GM23338 (cell line): ENCODE measurements at regions not wholly inside any gene's neighbourhood (a gene's known extent, or its start where the extent isn't known, plus 50 kb on each side); places are given as distances from the start of the nearest gene placed in this dataset.

ENCODE experiments used
- EZH2 ChIP-seq: fragments of 200-600 bp; sonication (generic); IDR thresholded peaks from one replicate; pipeline ENCODE4 v1.8.0; 2017; ENCODE audit warnings: antibody characterized with exemption, mild to moderate bottlenecking, low read depth; ENCODE audit not compliant: unreplicated experiment
- EZH2phosphoT487 ChIP-seq: fragments of 200-600 bp; sonication (generic); IDR thresholded peaks from one replicate; pipeline ENCODE4 v1.8.1; 2018; ENCODE audit warnings: antibody characterized with exemption; ENCODE audit not compliant: unreplicated experiment
- JUNB ChIP-seq: IDR thresholded peaks from one replicate; pipeline ENCODE4 v1.6.1; 2016; ENCODE audit warnings: antibody characterized with exemption; ENCODE audit not compliant: unreplicated experiment
- POLR2AphosphoS5 ChIP-seq: IDR thresholded peaks from 2 replicates; pipeline ENCODE4 v1.6.1; 2016; ENCODE audit warnings: antibody characterized with exemption, low read depth
- STAT1 ChIP-seq: IDR thresholded peaks from one replicate; pipeline ENCODE4 v1.6.1; 2016; ENCODE audit warnings: antibody characterized with exemption; ENCODE audit not compliant: unreplicated experiment
- TF ChIP-seq, protein P1 (sequence below), 2 experiments: fragments of 200-600 bp in 1 of 2; sonication (generic) in 1 of 2; conservative IDR thresholded peaks; 2 replicates each; pipeline versions ENCODE4 v1.5.1 to v1.6.1; 2016 to 2017; ENCODE audit warnings: antibody characterized with exemption in 2 of 2, low read depth in 2 of 2, mild to moderate bottlenecking in 2 of 2, moderate library complexity in 1 of 2
- TF ChIP-seq, protein P2 (sequence below): IDR thresholded peaks from one replicate; pipeline ENCODE4 v1.6.1; 2018; ENCODE audit warnings: antibody characterized with exemption; ENCODE audit not compliant: unreplicated experiment

- TF ChIP-seq, protein P1, sequence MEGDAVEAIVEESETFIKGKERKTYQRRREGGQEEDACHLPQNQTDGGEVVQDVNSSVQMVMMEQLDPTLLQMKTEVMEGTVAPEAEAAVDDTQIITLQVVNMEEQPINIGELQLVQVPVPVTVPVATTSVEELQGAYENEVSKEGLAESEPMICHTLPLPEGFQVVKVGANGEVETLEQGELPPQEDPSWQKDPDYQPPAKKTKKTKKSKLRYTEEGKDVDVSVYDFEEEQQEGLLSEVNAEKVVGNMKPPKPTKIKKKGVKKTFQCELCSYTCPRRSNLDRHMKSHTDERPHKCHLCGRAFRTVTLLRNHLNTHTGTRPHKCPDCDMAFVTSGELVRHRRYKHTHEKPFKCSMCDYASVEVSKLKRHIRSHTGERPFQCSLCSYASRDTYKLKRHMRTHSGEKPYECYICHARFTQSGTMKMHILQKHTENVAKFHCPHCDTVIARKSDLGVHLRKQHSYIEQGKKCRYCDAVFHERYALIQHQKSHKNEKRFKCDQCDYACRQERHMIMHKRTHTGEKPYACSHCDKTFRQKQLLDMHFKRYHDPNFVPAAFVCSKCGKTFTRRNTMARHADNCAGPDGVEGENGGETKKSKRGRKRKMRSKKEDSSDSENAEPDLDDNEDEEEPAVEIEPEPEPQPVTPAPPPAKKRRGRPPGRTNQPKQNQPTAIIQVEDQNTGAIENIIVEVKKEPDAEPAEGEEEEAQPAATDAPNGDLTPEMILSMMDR (conservative IDR thresholded peaks at IDR 0.05; ENCODE audit: low read depth in 2 of 2): no peak
- TF ChIP-seq EZH2: no peak
- TF ChIP-seq, protein P2, sequence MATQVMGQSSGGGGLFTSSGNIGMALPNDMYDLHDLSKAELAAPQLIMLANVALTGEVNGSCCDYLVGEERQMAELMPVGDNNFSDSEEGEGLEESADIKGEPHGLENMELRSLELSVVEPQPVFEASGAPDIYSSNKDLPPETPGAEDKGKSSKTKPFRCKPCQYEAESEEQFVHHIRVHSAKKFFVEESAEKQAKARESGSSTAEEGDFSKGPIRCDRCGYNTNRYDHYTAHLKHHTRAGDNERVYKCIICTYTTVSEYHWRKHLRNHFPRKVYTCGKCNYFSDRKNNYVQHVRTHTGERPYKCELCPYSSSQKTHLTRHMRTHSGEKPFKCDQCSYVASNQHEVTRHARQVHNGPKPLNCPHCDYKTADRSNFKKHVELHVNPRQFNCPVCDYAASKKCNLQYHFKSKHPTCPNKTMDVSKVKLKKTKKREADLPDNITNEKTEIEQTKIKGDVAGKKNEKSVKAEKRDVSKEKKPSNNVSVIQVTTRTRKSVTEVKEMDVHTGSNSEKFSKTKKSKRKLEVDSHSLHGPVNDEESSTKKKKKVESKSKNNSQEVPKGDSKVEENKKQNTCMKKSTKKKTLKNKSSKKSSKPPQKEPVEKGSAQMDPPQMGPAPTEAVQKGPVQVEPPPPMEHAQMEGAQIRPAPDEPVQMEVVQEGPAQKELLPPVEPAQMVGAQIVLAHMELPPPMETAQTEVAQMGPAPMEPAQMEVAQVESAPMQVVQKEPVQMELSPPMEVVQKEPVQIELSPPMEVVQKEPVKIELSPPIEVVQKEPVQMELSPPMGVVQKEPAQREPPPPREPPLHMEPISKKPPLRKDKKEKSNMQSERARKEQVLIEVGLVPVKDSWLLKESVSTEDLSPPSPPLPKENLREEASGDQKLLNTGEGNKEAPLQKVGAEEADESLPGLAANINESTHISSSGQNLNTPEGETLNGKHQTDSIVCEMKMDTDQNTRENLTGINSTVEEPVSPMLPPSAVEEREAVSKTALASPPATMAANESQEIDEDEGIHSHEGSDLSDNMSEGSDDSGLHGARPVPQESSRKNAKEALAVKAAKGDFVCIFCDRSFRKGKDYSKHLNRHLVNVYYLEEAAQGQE: no peak
- TF ChIP-seq STAT1: no peak
- no peak for TF ChIP-seq JUNB
- no peak for TF ChIP-seq POLR2AphosphoS5
- TF ChIP-seq EZH2phosphoT487: no peak
Observed at GRCh38 chr9:106478727-106479126, 384.2 kb upstream of the ZNF462 start.
